Endothelial cell of umbilical vein (primary cell): ENCODE measurements at regions not wholly inside any gene's neighbourhood (a gene's known extent, or its start where the extent isn't known, plus 50 kb on each side); places are given as distances from the start of the nearest gene placed in this dataset.

ENCODE experiments used
- BruUV-seq: library from RNA; stranded (reverse); fragments of 400-500 nt; replicated peaks from 2 replicates; lab custom pipeline; 2021; lab: Mats Ljungman, UMichigan
- CTCF ChIA-PET: fragments of 300-600, 350-600 bp; sonication (Branson Sonifier 250); formaldehyde crosslinking; loops from one replicate; lab custom pipeline; 2021; ENCODE audit warnings: antibody characterized with exemption, inconsistent platforms; lab: Charles Lee
- POLR2A ChIA-PET: fragments of 300-600, 350-600 bp; sonication (Branson Sonifier 250); formaldehyde crosslinking; loops from one replicate; lab custom pipeline; 2021; ENCODE audit warnings: antibody characterized with exemption, inconsistent platforms; lab: Charles Lee
- DNase-seq: peaks from one replicate; pipeline ENCODE4 v3.0.0-alpha.2; 2011; ENCODE audit warnings: low read depth, low spot score
- FAIRE-seq: peaks from 2 replicates; lab custom pipeline; 2011; peaks lifted over from hg19 to GRCh38; lab: Jason Lieb, UNC
- H2AFZ ChIP-seq: 2 replicates; pipeline ENCODE4 v1.6.0; 2012; ENCODE audit warnings: low read depth, low read length, control low read depth, inconsistent platforms
- H3K27ac ChIP-seq: 2 replicates; pipeline ENCODE4 v1.5.1; 2011; ENCODE audit warnings: low read depth, mild to moderate bottlenecking, control low read depth, low read length, moderate library complexity; ENCODE audit not compliant: insufficient read depth
- H3K27me3 ChIP-seq, 2 experiments: 2 replicates each; pipeline versions ENCODE4 v1.6.0 to v1.6.1; 2011; ENCODE audit warnings: low read length in 2 of 2, mixed read lengths in 1 of 2; ENCODE audit not compliant: control insufficient read depth in 2 of 2, insufficient read depth in 2 of 2
- H3K36me3 ChIP-seq, 2 experiments: 2 replicates in 1 of 2; 3 replicates in 1 of 2; pipeline ENCODE4 v1.5.1; 2011; ENCODE audit warnings: low read length in 2 of 2, mild to moderate bottlenecking in 1 of 2, moderate library complexity in 1 of 2; ENCODE audit not compliant: control insufficient read depth in 2 of 2, insufficient read depth in 2 of 2; ENCODE audit errors: extremely low read depth in 1 of 2
- H3K4me1 ChIP-seq: 3 replicates; pipeline ENCODE4 v1.5.1; 2011; ENCODE audit warnings: mild to moderate bottlenecking, low read length; ENCODE audit not compliant: control insufficient read depth, insufficient read depth; ENCODE audit errors: extremely low read depth
- H3K4me2 ChIP-seq: 2 replicates; pipeline ENCODE4 v1.6.1; 2011; ENCODE audit warnings: low read length, control low read depth, mixed read lengths; ENCODE audit not compliant: insufficient read depth
- H3K4me3 ChIP-seq, 3 experiments: fragments of 200-600 bp in 1 of 3; sonication (generic), shearing (Covaris generic) in 1 of 3; replicated peaks in 1 of 3; 2 replicates each; pipeline ENCODE4 v1.5.1; 2011 to 2016; ENCODE audit warnings: control low read depth in 3 of 3, low read length in 3 of 3, mild to moderate bottlenecking in 2 of 3, inconsistent platforms in 1 of 3, low read depth in 1 of 3, moderate library complexity in 1 of 3; ENCODE audit not compliant: insufficient read depth in 1 of 3
- H3K79me2 ChIP-seq: 2 replicates; pipeline ENCODE4 v1.6.0; 2012; ENCODE audit warnings: low read length, inconsistent platforms; ENCODE audit not compliant: control insufficient read depth, insufficient read depth
- H3K9ac ChIP-seq: replicated peaks from 2 replicates; pipeline ENCODE3; 2011; ENCODE audit warnings: low read length, control low read depth; ENCODE audit not compliant: insufficient read depth; ENCODE audit errors: extremely low read depth
- H3K9me1 ChIP-seq: replicated peaks from 3 replicates; pipeline ENCODE4 v1.6.0; 2011; ENCODE audit warnings: mild to moderate bottlenecking, low read length; ENCODE audit not compliant: control insufficient read depth, insufficient read depth; ENCODE audit errors: extremely low read depth
- H3K9me3 ChIP-seq: replicated peaks from 2 replicates; pipeline ENCODE4 v1.5.1; 2012; ENCODE audit warnings: low read length, inconsistent platforms; ENCODE audit not compliant: control insufficient read depth, insufficient read depth
- H4K20me1 ChIP-seq: replicated peaks from 2 replicates; pipeline ENCODE3; 2011; ENCODE audit warnings: mild to moderate bottlenecking, low read length; ENCODE audit not compliant: control insufficient read depth, insufficient read depth; ENCODE audit errors: extremely low read depth
- CTCF ChIP-seq, 2 donors: IDR thresholded peaks; 1 replicate in 1 of 2; 2 replicates in 1 of 2; pipeline ENCODE4 v1.5.1; 2011; ENCODE audit warnings: low read length in 2 of 2, mild to moderate bottlenecking in 2 of 2, moderate library complexity in 2 of 2, control low read depth in 1 of 2, inconsistent platforms in 1 of 2, low read depth in 1 of 2; ENCODE audit not compliant: insufficient read depth in 1 of 2; ENCODE audit errors: extremely low read depth in 1 of 2
- EZH2 ChIP-seq: IDR thresholded peaks from 2 replicates; pipeline ENCODE4 v1.6.1; 2012; ENCODE audit warnings: borderline replicate concordance, low read depth, mild to moderate bottlenecking, moderate library complexity, low read length, inconsistent platforms; ENCODE audit not compliant: severe bottlenecking
- GATA2 ChIP-seq: IDR thresholded peaks from 2 replicates; pipeline ENCODE4 v1.7.0; 2011; ENCODE audit warnings: low read depth, mild to moderate bottlenecking, moderate library complexity, mixed read lengths, low read length; ENCODE audit not compliant: insufficient read length, insufficient read depth
- JUN ChIP-seq: IDR thresholded peaks from 2 replicates; pipeline ENCODE4 v1.6.1; 2011; ENCODE audit warnings: borderline replicate concordance, low read depth; ENCODE audit not compliant: insufficient read length, insufficient read depth
- MAX ChIP-seq: IDR thresholded peaks from 2 replicates; pipeline ENCODE4 v1.6.1; 2011; ENCODE audit not compliant: insufficient read depth, insufficient read length
- MYC ChIP-seq: IDR thresholded peaks from one replicate; pipeline ENCODE4 v1.6.1; 2011; ENCODE audit warnings: mild to moderate bottlenecking, low read depth, low read length
- POLR2A ChIP-seq: IDR thresholded peaks from 2 replicates; pipeline ENCODE4 v1.6.1; 2012; ENCODE audit warnings: low read depth, mild to moderate bottlenecking, control low read depth, low read length
- POLR2AphosphoS5 ChIP-seq: IDR thresholded peaks from 2 replicates; pipeline ENCODE4 v1.6.1; 2012; ENCODE audit warnings: low read depth, mild to moderate bottlenecking, control low read depth, low read length, moderate library complexity; ENCODE audit not compliant: insufficient read depth
- dilution Hi-C: fragments of 300-500 bp; cut with MboI; formaldehyde crosslinking; loops from one replicate; pipeline ENCODE4 v1.15.0; 2019; ENCODE audit warnings: low sequenced_read_pairs; ENCODE audit not compliant: extremely low pct_ligation_motif_present
- intact Hi-C: fragments of 100-400 bp; cut with micrococcal nuclease; formaldehyde crosslinking; loops from one replicate; pipeline ENCODE4 v1.10.0; 2022

GRCh38 chr1:208928349-208929010 is 655.0 kb upstream of the CAMK1G start:
- H3K79me2 ChIP-seq, result no peaks in the 10 kb centered on the region
- no peak overlapping the region for H3K4me3 ChIP-seq
- DNase-seq (peak; percentile 30), FAIRE-seq (no peak)
- ChIA-PET POLR2A (no interaction called here), CTCF (no interaction called here)
- H3K36me3 ChIP-seq, result no peaks in the 10 kb centered on the region
- dilution Hi-C loops (no loop called here), intact Hi-C loops (no loop called here)
- no peak overlapping the region for H2AFZ ChIP-seq
- no peak overlapping the region for H3K9ac ChIP-seq
- no peaks in the 10 kb centered on the region for H3K9me3 ChIP-seq
- H3K4me2 ChIP-seq, result no peak overlapping the region
- H3K4me1 ChIP-seq, result no peaks in the 10 kb centered on the region
- no TSS peak for BruUV-seq
- no peak for TF ChIP-seq POLR2AphosphoS5
- TF ChIP-seq JUN, result no peak
- TF ChIP-seq CTCF (IDR thresholded peaks at IDR 0.05; ENCODE audit: extremely low read depth in 1 of 2, insufficient read depth in 1 of 2, low read depth in 1 of 2, low read length in 2 of 2), result no peak
- no peak for TF ChIP-seq POLR2A
- no peak for TF ChIP-seq GATA2
- TF ChIP-seq EZH2, result no peak
- TF ChIP-seq MYC, result no peak
- TF ChIP-seq MAX, result no peak
- no peaks in the 10 kb centered on the region for H4K20me1 ChIP-seq
- H3K9me1 ChIP-seq, result no peaks in the 10 kb centered on the region
- H3K27ac ChIP-seq, result no peak overlapping the region
- H3K27me3 ChIP-seq, result no peaks in the 10 kb centered on the region
